ENCODE measurements at regions not wholly inside any gene's neighbourhood (a gene's known extent, or its start where the extent isn't known, plus 50 kb on each side); places are given as distances from the start of the nearest gene placed in this dataset.

DNA sequence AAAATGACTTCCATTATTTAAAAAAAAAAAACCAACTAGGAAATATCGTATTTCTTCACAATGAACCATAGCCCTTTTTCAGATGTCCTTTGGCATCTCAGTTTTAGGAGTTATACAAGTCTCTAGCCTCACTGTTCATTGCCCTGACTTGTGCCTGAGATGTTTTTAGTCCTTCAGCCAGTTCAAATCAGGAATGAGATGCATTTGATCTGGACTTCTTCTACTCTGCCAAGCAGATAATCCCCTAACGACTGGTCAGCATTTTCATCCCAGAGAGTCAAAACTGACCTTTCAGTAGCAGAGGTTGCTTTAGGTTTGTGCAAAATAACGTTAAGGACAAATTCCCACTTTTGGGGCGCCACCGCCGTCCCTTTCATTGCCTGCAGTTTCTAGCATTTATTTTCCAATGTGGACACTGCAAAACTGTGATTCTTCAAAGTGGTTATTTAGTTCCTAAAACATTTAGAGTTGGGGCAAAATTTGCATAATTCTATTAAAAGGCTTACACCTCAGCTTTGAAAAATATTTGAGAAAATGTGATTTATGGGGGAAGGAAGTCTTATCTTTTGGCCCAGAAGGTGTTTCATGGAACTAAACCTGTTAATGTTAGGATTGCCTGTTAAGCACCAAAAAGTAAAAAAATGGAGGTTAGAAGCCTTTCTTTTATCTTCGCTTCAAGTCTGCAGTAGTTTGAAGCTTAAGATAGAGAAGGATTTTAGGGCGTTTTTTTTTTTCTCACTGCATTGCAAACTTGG lies 152.0 kb upstream of the SGK1 start:
- TF ChIP-seq, protein P1, sequence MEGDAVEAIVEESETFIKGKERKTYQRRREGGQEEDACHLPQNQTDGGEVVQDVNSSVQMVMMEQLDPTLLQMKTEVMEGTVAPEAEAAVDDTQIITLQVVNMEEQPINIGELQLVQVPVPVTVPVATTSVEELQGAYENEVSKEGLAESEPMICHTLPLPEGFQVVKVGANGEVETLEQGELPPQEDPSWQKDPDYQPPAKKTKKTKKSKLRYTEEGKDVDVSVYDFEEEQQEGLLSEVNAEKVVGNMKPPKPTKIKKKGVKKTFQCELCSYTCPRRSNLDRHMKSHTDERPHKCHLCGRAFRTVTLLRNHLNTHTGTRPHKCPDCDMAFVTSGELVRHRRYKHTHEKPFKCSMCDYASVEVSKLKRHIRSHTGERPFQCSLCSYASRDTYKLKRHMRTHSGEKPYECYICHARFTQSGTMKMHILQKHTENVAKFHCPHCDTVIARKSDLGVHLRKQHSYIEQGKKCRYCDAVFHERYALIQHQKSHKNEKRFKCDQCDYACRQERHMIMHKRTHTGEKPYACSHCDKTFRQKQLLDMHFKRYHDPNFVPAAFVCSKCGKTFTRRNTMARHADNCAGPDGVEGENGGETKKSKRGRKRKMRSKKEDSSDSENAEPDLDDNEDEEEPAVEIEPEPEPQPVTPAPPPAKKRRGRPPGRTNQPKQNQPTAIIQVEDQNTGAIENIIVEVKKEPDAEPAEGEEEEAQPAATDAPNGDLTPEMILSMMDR (IDR thresholded peaks at IDR 0.05): no peak
- TF ChIP-seq POLR2A (IDR thresholded peaks at IDR 0.05): no peak

Data from Peyer's patch (tissue), 4 donors.